Peyer's patch (tissue), 4 donors: ENCODE measurements at regions not wholly inside any gene's neighbourhood (a gene's known extent, or its start where the extent isn't known, plus 50 kb on each side); places are given as distances from the start of the nearest gene placed in this dataset.

Source experiments
- POLR2A ChIP-seq, 2 donors: fragments of 450-650 bp; IDR thresholded peaks; one replicate each; pipeline ENCODE4 v1.5.1; 2017; ENCODE audit warnings: antibody characterized with exemption in 2 of 2, mild to moderate bottlenecking in 2 of 2, moderate library complexity in 2 of 2
- TF ChIP-seq, protein P1 (sequence below), 6 experiments: fragments of 450-650 bp in 4 of 6; fragments of 200-600 bp in 2 of 6; sonication (generic) in 1 of 6; IDR thresholded peaks; one replicate each; pipeline ENCODE4 v1.5.1; 2017 to 2019; ENCODE audit warnings: antibody characterized with exemption in 6 of 6, mild to moderate bottlenecking in 3 of 6, moderate library complexity in 1 of 6

DNA sequence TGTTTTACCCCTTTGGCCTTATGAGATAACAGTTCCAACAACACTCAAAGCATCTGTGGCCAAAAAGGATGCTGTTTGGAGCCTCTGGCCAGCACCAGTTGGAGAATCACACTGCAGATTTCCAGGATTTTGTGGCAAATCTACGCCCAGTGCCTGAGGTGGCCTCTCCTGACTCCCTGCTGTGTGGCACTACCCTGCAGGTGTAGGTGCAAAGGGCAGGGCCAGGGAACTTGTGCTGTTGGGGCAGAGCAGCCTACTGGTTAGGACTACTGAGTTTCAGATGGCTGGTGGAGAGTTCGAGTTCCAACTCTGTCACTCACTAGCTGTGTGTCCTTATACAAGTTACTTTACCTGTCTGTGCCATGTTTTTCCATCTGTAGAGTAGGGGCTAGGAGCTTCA, 170.5 kb downstream of the PTPRU start:
- TF ChIP-seq, protein P1, sequence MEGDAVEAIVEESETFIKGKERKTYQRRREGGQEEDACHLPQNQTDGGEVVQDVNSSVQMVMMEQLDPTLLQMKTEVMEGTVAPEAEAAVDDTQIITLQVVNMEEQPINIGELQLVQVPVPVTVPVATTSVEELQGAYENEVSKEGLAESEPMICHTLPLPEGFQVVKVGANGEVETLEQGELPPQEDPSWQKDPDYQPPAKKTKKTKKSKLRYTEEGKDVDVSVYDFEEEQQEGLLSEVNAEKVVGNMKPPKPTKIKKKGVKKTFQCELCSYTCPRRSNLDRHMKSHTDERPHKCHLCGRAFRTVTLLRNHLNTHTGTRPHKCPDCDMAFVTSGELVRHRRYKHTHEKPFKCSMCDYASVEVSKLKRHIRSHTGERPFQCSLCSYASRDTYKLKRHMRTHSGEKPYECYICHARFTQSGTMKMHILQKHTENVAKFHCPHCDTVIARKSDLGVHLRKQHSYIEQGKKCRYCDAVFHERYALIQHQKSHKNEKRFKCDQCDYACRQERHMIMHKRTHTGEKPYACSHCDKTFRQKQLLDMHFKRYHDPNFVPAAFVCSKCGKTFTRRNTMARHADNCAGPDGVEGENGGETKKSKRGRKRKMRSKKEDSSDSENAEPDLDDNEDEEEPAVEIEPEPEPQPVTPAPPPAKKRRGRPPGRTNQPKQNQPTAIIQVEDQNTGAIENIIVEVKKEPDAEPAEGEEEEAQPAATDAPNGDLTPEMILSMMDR (IDR thresholded peaks at IDR 0.05) = no peak
- TF ChIP-seq POLR2A (IDR thresholded peaks at IDR 0.05) = no peak
